ENCODE measurements at regions not wholly inside any gene's neighbourhood (a gene's known extent, or its start where the extent isn't known, plus 50 kb on each side); places are given as distances from the start of the nearest gene placed in this dataset.

- no peaks in the 10 kb centered on the region for H3F3A ChIP-seq (ENCODE audit: insufficient read depth, low read length)
- H3K4me1 ChIP-seq (ENCODE audit: low read length): no peaks in the 10 kb centered on the region
- no peaks in the 10 kb centered on the region for H3K9me3 ChIP-seq (replicated peaks; ENCODE audit: insufficient read depth, low read length)
- no peak overlapping the region for H3K4me3 ChIP-seq (ENCODE audit: low read length)
- H3K27me3 ChIP-seq (replicated peaks; ENCODE audit: insufficient read depth, low read length): no peaks in the 10 kb centered on the region
- no peaks in the 10 kb centered on the region for H3K79me2 ChIP-seq (ENCODE audit: low read length)
- no peak overlapping the region for H2AFZ ChIP-seq (ENCODE audit: low read length)
- H3K9me2 ChIP-seq (replicated peaks; ENCODE audit: insufficient read depth, low read length): no peaks in the 10 kb centered on the region
- no peak for TF ChIP-seq EZH2 (optimal IDR thresholded peaks at IDR 0.05; ENCODE audit: low read depth, low read length)
- no peak for TF ChIP-seq EZH2phosphoT487 (IDR thresholded peaks at IDR 0.05; ENCODE audit: low read length)
- TF ChIP-seq CTCF (IDR thresholded peaks at IDR 0.05; ENCODE audit: low read length): no peak
- no peaks in the 10 kb centered on the region for H4K20me1 ChIP-seq (ENCODE audit: insufficient read depth, low read length)
- no peaks in the 10 kb centered on the region for H3K36me3 ChIP-seq (replicated peaks; ENCODE audit: insufficient read depth, low read length)
- DNase-seq: no peak
- no peak overlapping the region for H3K4me2 ChIP-seq (ENCODE audit: low read depth, low read length)
- H3K27ac ChIP-seq (ENCODE audit: low read length): no peak overlapping the region
- no peak overlapping the region for H3K9ac ChIP-seq (ENCODE audit: low read length)
Observed at GRCh38 chr13:37364007-37364406, 234.6 kb downstream of the POSTN start.

- no peak for DNase-seq
- H2AFZ ChIP-seq (ENCODE audit: low read length): no peak overlapping the region
- no peaks in the 10 kb centered on the region for H3K79me2 ChIP-seq (ENCODE audit: low read length)
- H3K36me3 ChIP-seq (replicated peaks; ENCODE audit: insufficient read depth, low read length): no peaks in the 10 kb centered on the region
- no peaks in the 10 kb centered on the region for H3K9me2 ChIP-seq (replicated peaks; ENCODE audit: insufficient read depth, low read length)
- no peak overlapping the region for H3K9ac ChIP-seq (ENCODE audit: low read length)
- no peak overlapping the region for H3K27ac ChIP-seq (ENCODE audit: low read length)
- no peak overlapping the region for H3K4me3 ChIP-seq (ENCODE audit: low read length)
- TF ChIP-seq EZH2 (optimal IDR thresholded peaks at IDR 0.05; ENCODE audit: low read depth, low read length): no peak
- TF ChIP-seq CTCF (IDR thresholded peaks at IDR 0.05; ENCODE audit: low read length): no peak
- TF ChIP-seq EZH2phosphoT487 (IDR thresholded peaks at IDR 0.05; ENCODE audit: low read length): no peak
- H3K27me3 ChIP-seq (replicated peaks; ENCODE audit: insufficient read depth, low read length): no peaks in the 10 kb centered on the region
- no peak overlapping the region for H3K4me2 ChIP-seq (ENCODE audit: low read depth, low read length)
- H4K20me1 ChIP-seq (ENCODE audit: insufficient read depth, low read length): no peaks in the 10 kb centered on the region
- H3K4me1 ChIP-seq (ENCODE audit: low read length): no peaks in the 10 kb centered on the region
- H3F3A ChIP-seq (ENCODE audit: insufficient read depth, low read length): no peaks in the 10 kb centered on the region
- no peaks in the 10 kb centered on the region for H3K9me3 ChIP-seq (replicated peaks; ENCODE audit: insufficient read depth, low read length)
Observed at GRCh38 chr13:37361608-37362007, 237.0 kb downstream of the POSTN start.

GRCh38 chr13:37360556-37360955 lies 238.0 kb downstream of the POSTN start:
- H3K9me3 ChIP-seq (replicated peaks; ENCODE audit: insufficient read depth, low read length): no peaks in the 10 kb centered on the region
- no peak overlapping the region for H3K4me2 ChIP-seq (ENCODE audit: low read depth, low read length)
- no peaks in the 10 kb centered on the region for H4K20me1 ChIP-seq (ENCODE audit: insufficient read depth, low read length)
- H3K9ac ChIP-seq (ENCODE audit: low read length): no peak overlapping the region
- H3K36me3 ChIP-seq (replicated peaks; ENCODE audit: insufficient read depth, low read length): no peaks in the 10 kb centered on the region
- H3K4me3 ChIP-seq (ENCODE audit: low read length): no peak overlapping the region
- no peak for DNase-seq
- H3K27me3 ChIP-seq (replicated peaks; ENCODE audit: insufficient read depth, low read length): no peaks in the 10 kb centered on the region
- H3K79me2 ChIP-seq (ENCODE audit: low read length): no peaks in the 10 kb centered on the region
- no peaks in the 10 kb centered on the region for H3F3A ChIP-seq (ENCODE audit: insufficient read depth, low read length)
- TF ChIP-seq CTCF (IDR thresholded peaks at IDR 0.05; ENCODE audit: low read length): no peak
- no peak for TF ChIP-seq EZH2 (optimal IDR thresholded peaks at IDR 0.05; ENCODE audit: low read depth, low read length)
- TF ChIP-seq EZH2phosphoT487 (IDR thresholded peaks at IDR 0.05; ENCODE audit: low read length): no peak
- no peak overlapping the region for H2AFZ ChIP-seq (ENCODE audit: low read length)
- H3K27ac ChIP-seq (ENCODE audit: low read length): no peak overlapping the region
- no peaks in the 10 kb centered on the region for H3K9me2 ChIP-seq (replicated peaks; ENCODE audit: insufficient read depth, low read length)
- no peaks in the 10 kb centered on the region for H3K4me1 ChIP-seq (ENCODE audit: low read length)
